GM23338 (cell line): ENCODE measurements at regions not wholly inside any gene's neighbourhood (a gene's known extent, or its start where the extent isn't known, plus 50 kb on each side); places are given as distances from the start of the nearest gene placed in this dataset.

Experiments
- ATAC-seq: fragments of 200-7000 bp; cut with Tn5 transposase; 3 replicates; pipeline ENCODE4 v1.9.1; 2020
- DNase-seq: peaks from one replicate; pipeline ENCODE4 v3.0.0-alpha.2; 2015; ENCODE audit warnings: low spot score
- H2AFZ ChIP-seq: fragments of 200-600 bp; sonication (generic); 2 replicates; pipeline ENCODE4 v1.8.0; 2016; ENCODE audit warnings: antibody characterized with exemption, mild to moderate bottlenecking, moderate library complexity
- H3F3A ChIP-seq: fragments of 200-600 bp; sonication (generic); replicated peaks from 2 replicates; pipeline ENCODE4 v1.8.0; 2017; ENCODE audit warnings: antibody characterized with exemption, mixed run types, low read depth
- H3K27ac ChIP-seq: fragments of 200-600 bp; sonication (generic); 2 replicates; pipeline ENCODE4 v1.6.1; 2016; ENCODE audit warnings: low read depth
- H3K27me3 ChIP-seq: fragments of 200-600 bp; sonication (generic); 2 replicates; pipeline ENCODE4 v1.8.0; 2016; ENCODE audit warnings: mild to moderate bottlenecking, mixed run types, moderate library complexity; ENCODE audit not compliant: insufficient read depth
- H3K36me3 ChIP-seq: fragments of 200-600 bp; sonication (generic); 2 replicates; pipeline ENCODE4 v1.8.0; 2016; ENCODE audit warnings: mild to moderate bottlenecking; ENCODE audit not compliant: insufficient read depth
- H3K4me1 ChIP-seq: fragments of 200-600 bp; sonication (generic); 2 replicates; pipeline ENCODE4 v1.8.0; 2016; ENCODE audit warnings: mild to moderate bottlenecking, moderate library complexity; ENCODE audit not compliant: insufficient read depth
- H3K4me2 ChIP-seq: fragments of 200-600 bp; sonication (generic); 2 replicates; pipeline ENCODE4 v1.7.1; 2017; ENCODE audit warnings: mixed run types
- H3K4me3 ChIP-seq: fragments of 200-600 bp; sonication (generic); 2 replicates; pipeline ENCODE4 v1.6.1; 2016; ENCODE audit warnings: mixed run types
- H3K79me2 ChIP-seq: fragments of 200-600 bp; sonication (generic); replicated peaks from 2 replicates; pipeline ENCODE4 v1.8.0; 2017; ENCODE audit warnings: mild to moderate bottlenecking; ENCODE audit not compliant: insufficient read depth
- H3K9me2 ChIP-seq: fragments of 200-600 bp; sonication (generic); 2 replicates; pipeline ENCODE4 v1.8.0; 2017; ENCODE audit not compliant: insufficient read depth
- H4K20me1 ChIP-seq: fragments of 200-600 bp; sonication (generic); replicated peaks from 2 replicates; pipeline ENCODE4 v1.8.0; 2017; ENCODE audit warnings: mild to moderate bottlenecking; ENCODE audit not compliant: insufficient read depth
- H3K27ac Mint-ChIP-seq: 2 replicates; pipeline ENCODE4 v1.8.0; 2020; ENCODE audit warnings: inconsistent platforms, mild to moderate bottlenecking, moderate library complexity, mixed read lengths
- H3K27me3 Mint-ChIP-seq: 3 replicates; pipeline ENCODE4 v1.8.0; 2022; ENCODE audit warnings: low read depth, mild to moderate bottlenecking, moderate library complexity, mixed read lengths, inconsistent platforms; ENCODE audit not compliant: insufficient read depth, poor library complexity
- H3K36me3 Mint-ChIP-seq: 3 replicates; pipeline ENCODE4 v1.8.0; 2021; ENCODE audit warnings: low read depth, mild to moderate bottlenecking, inconsistent platforms, moderate library complexity, mixed read lengths
- H3K4me1 Mint-ChIP-seq: 3 replicates; pipeline ENCODE4 v1.8.0; 2020; ENCODE audit warnings: mild to moderate bottlenecking, inconsistent platforms, mixed read lengths
- H3K4me3 Mint-ChIP-seq: 3 replicates; pipeline ENCODE4 v1.8.0; 2021; ENCODE audit warnings: moderate library complexity, mild to moderate bottlenecking, inconsistent platforms, mixed read lengths
- H3K9me3 Mint-ChIP-seq: 3 replicates; pipeline ENCODE4 v1.8.0; 2020; ENCODE audit warnings: moderate library complexity, mild to moderate bottlenecking, inconsistent platforms, mixed read lengths
- CREB1 ChIP-seq: fragments of 250-450 bp; sonication (Bioruptor Pico); IDR thresholded peaks from 2 replicates; pipeline ENCODE4 v1.5.0; 2020; ENCODE audit warnings: low read depth, mild to moderate bottlenecking, moderate library complexity
- CTCF ChIP-seq, 2 experiments: fragments of 200-600 bp in 1 of 2; sonication (generic) in 1 of 2; conservative IDR thresholded peaks; 2 replicates each; pipeline versions ENCODE4 v1.5.1 to v1.6.1; 2016 to 2017; ENCODE audit warnings: antibody characterized with exemption in 2 of 2, low read depth in 2 of 2, mild to moderate bottlenecking in 2 of 2, moderate library complexity in 1 of 2
- ETS1 ChIP-seq: IDR thresholded peaks from 2 replicates; pipeline ENCODE4 v1.6.1; 2016; ENCODE audit warnings: antibody characterized with exemption
- JUNB ChIP-seq: IDR thresholded peaks from one replicate; pipeline ENCODE4 v1.6.1; 2016; ENCODE audit warnings: antibody characterized with exemption; ENCODE audit not compliant: unreplicated experiment
- POLR2AphosphoS5 ChIP-seq: IDR thresholded peaks from 2 replicates; pipeline ENCODE4 v1.6.1; 2016; ENCODE audit warnings: antibody characterized with exemption, low read depth
- STAT1 ChIP-seq: IDR thresholded peaks from one replicate; pipeline ENCODE4 v1.6.1; 2016; ENCODE audit warnings: antibody characterized with exemption; ENCODE audit not compliant: unreplicated experiment
- ZNF331 ChIP-seq: fragments of 250-450 bp; sonication (Bioruptor Pico); IDR thresholded peaks from 2 replicates; pipeline ENCODE4 v1.5.0; 2020; ENCODE audit warnings: low read depth, mild to moderate bottlenecking, moderate library complexity
- ZNF462 ChIP-seq: fragments of 250-450 bp; sonication (Bioruptor Pico); IDR thresholded peaks from 2 replicates; pipeline ENCODE4 v1.5.0; 2020; ENCODE audit warnings: mild to moderate bottlenecking, moderate library complexity

- Histone ChIP-seq H3K36me3 (no peaks in the 10 kb centered on the region), H4K20me1 (peaks cover 55% of the 10 kb centered on the region), H3K27ac (peak overlapping the region; percentile 60), H2AFZ (no peak overlapping the region), H3K9me2 (no peaks in the 10 kb centered on the region), H3K79me2 (peaks cover 60% of the 10 kb centered on the region), H3K4me1 (peaks cover 40% of the 10 kb centered on the region), H3K4me3 (no peak overlapping the region), H3K4me2 (peak overlapping the region; percentile 7; the same call in 1 of the 2 replicates), H3K27me3 (no peaks in the 10 kb centered on the region), H3F3A (peaks cover 9% of the 10 kb centered on the region; the same call in 1 of the 2 replicates)
- Mint-ChIP-seq H3K27me3 (peaks cover 8% of the 10 kb centered on the region), H3K4me3 (no peak overlapping the region; the same call in 1 of the 3 replicates), H3K9me3 (no peaks in the 10 kb centered on the region), H3K27ac (peak overlapping the region; percentile 83), H3K36me3 (peaks cover 3% of the 10 kb centered on the region; the same call in 2 of the 3 replicates), H3K4me1 (peaks cover 82% of the 10 kb centered on the region)
- TF ChIP-seq JUNB (no peak), POLR2AphosphoS5 (no peak), STAT1 (no peak), CREB1 (no peak), ETS1 (no peak), ZNF331 (CRISPR knock-in tag) (no peak), CTCF (conservative IDR thresholded peaks at IDR 0.05; ENCODE audit: low read depth in 2 of 2) (no peak), ZNF462 (CRISPR knock-in tag) (peak; percentile 71; the same call in 1 of the 2 replicates)
- DNase-seq: no peak
- peak; percentile 76 for ATAC-seq
These were observed 163.5 kb downstream of the GLI2 start for GRCh38 chr2:120898961-120899750.
